Hepatocyte (in vitro differentiated cells): ENCODE measurements at regions not wholly inside any gene's neighbourhood (a gene's known extent, or its start where the extent isn't known, plus 50 kb on each side); places are given as distances from the start of the nearest gene placed in this dataset.

Experiments used
- DNase-seq: peaks from one replicate; pipeline ENCODE4 v3.0.0-alpha.2; 2016; ENCODE audit warnings: low spot score
- H2AFZ ChIP-seq: fragments of 200-600 bp; sonication (generic); 2 replicates; pipeline ENCODE4 v1.6.0; 2016; ENCODE audit warnings: antibody characterized with exemption, mild to moderate bottlenecking
- H3K27ac ChIP-seq: fragments of 200-600 bp; sonication (generic); 2 replicates; pipeline ENCODE4 v1.5.1; 2016; ENCODE audit warnings: mild to moderate bottlenecking
- H3K27me3 ChIP-seq: fragments of 200-600 bp; sonication (generic); 2 replicates; pipeline ENCODE4 v1.6.1; 2016
- H3K36me3 ChIP-seq: fragments of 200-600 bp; sonication (generic); replicated peaks from 2 replicates; pipeline ENCODE4 v1.5.1; 2016; ENCODE audit warnings: low read depth; ENCODE audit not compliant: insufficient read depth
- H3K4me1 ChIP-seq: fragments of 200-600 bp; sonication (generic); 2 replicates; pipeline ENCODE4 v1.5.1; 2016; ENCODE audit warnings: mild to moderate bottlenecking, moderate library complexity; ENCODE audit not compliant: insufficient read depth
- H3K4me2 ChIP-seq: fragments of 200-600 bp; sonication (generic); 2 replicates; pipeline ENCODE4 v1.6.0; 2016
- H3K4me3 ChIP-seq: fragments of 200-600 bp; sonication (generic); 2 replicates; pipeline ENCODE4 v1.5.1; 2016; ENCODE audit warnings: mild to moderate bottlenecking
- H3K79me2 ChIP-seq: fragments of 200-600 bp; sonication (generic); 2 replicates; pipeline ENCODE4 v1.6.0; 2017; ENCODE audit warnings: mild to moderate bottlenecking
- H3K9me2 ChIP-seq: fragments of 200-600 bp; sonication (generic); replicated peaks from 2 replicates; pipeline ENCODE4 v1.6.0; 2017; ENCODE audit warnings: mild to moderate bottlenecking; ENCODE audit not compliant: insufficient read depth
- H3K9me3 ChIP-seq: fragments of 200-600 bp; sonication (generic); 2 replicates; pipeline ENCODE4 v1.5.1; 2016; ENCODE audit warnings: low read depth, mild to moderate bottlenecking
- H4K20me1 ChIP-seq: fragments of 200-600 bp; sonication (generic); 2 replicates; pipeline ENCODE4 v1.6.0; 2016; ENCODE audit warnings: mild to moderate bottlenecking; ENCODE audit not compliant: insufficient read depth, poor library complexity, severe bottlenecking
- CTCF ChIP-seq: fragments of 200-600 bp; sonication (generic); IDR thresholded peaks from 2 replicates; pipeline ENCODE4 v1.5.1; 2016; ENCODE audit warnings: antibody characterized with exemption, mild to moderate bottlenecking; ENCODE audit not compliant: poor library complexity
- EZH2 ChIP-seq: fragments of 200-600 bp; sonication (generic); IDR thresholded peaks from 2 replicates; pipeline ENCODE4 v1.6.1; 2016; ENCODE audit warnings: antibody characterized with exemption, mild to moderate bottlenecking, borderline replicate concordance
- EZH2phosphoT487 ChIP-seq: fragments of 200-600 bp; sonication (generic); IDR thresholded peaks from one replicate; pipeline ENCODE4 v1.6.1; 2018; ENCODE audit warnings: antibody characterized with exemption, mild to moderate bottlenecking, low read depth, moderate library complexity; ENCODE audit not compliant: unreplicated experiment, severe bottlenecking
- WGBS: methylation state at CpG from one replicate; pipeline ENCODE4 v1.1.6; 2016; ENCODE audit warnings: low lambda C conversion rate; ENCODE audit errors: missing lambda C conversion rate; 5-methylcytosine and 5-hydroxymethylcytosine counted together

GRCh38 chr5:38737976-38738375, 107.8 kb upstream of the OSMR start:
- no peak overlapping the region for H2AFZ ChIP-seq
- no peak overlapping the region for H3K4me3 ChIP-seq
- TF ChIP-seq CTCF (no peak), EZH2 (no peak), EZH2phosphoT487 (no peak)
- no peaks in the 10 kb centered on the region for H3K9me2 ChIP-seq
- no peaks in the 10 kb centered on the region for H4K20me1 ChIP-seq
- no peaks in the 10 kb centered on the region for H3K36me3 ChIP-seq
- no peak overlapping the region for H3K4me2 ChIP-seq
- H3K27ac ChIP-seq, result no peak overlapping the region
- no peak for DNase-seq
- H3K4me1 ChIP-seq, result no peaks in the 10 kb centered on the region
- H3K9me3 ChIP-seq, result no peaks in the 10 kb centered on the region
- no peaks in the 10 kb centered on the region for H3K79me2 ChIP-seq
- 97% methylated on average over 6 of the region's 6 CpGs for WGBS
- no peaks in the 10 kb centered on the region for H3K27me3 ChIP-seq

GRCh38 chr5:38739011-38739704, 106.7 kb upstream of the OSMR start:
- TF ChIP-seq EZH2phosphoT487, result no peak
- no peak for TF ChIP-seq EZH2
- no peak for TF ChIP-seq CTCF
- Histone ChIP-seq H3K79me2 (no peaks in the 10 kb centered on the region), H3K27ac (no peak overlapping the region), H3K27me3 (no peaks in the 10 kb centered on the region), H2AFZ (no peak overlapping the region), H4K20me1 (no peaks in the 10 kb centered on the region), H3K4me2 (no peak overlapping the region), H3K4me1 (no peaks in the 10 kb centered on the region), H3K9me3 (peaks cover 5% of the 10 kb centered on the region), H3K9me2 (no peaks in the 10 kb centered on the region), H3K4me3 (no peak overlapping the region), H3K36me3 (no peaks in the 10 kb centered on the region)
- 92% methylated on average over 4 of the region's 4 CpGs for WGBS
- no peak for DNase-seq

GRCh38 chr5:38739705-38740045, 106.1 kb upstream of the OSMR start:
- TF ChIP-seq CTCF (no peak), EZH2phosphoT487 (no peak), EZH2 (no peak)
- Histone ChIP-seq H3K4me3 (no peak overlapping the region), H3K79me2 (no peaks in the 10 kb centered on the region), H3K27ac (no peak overlapping the region), H4K20me1 (no peaks in the 10 kb centered on the region), H3K4me2 (no peak overlapping the region), H3K36me3 (no peaks in the 10 kb centered on the region), H3K27me3 (no peaks in the 10 kb centered on the region), H3K9me3 (peaks cover 5% of the 10 kb centered on the region), H3K4me1 (no peaks in the 10 kb centered on the region), H2AFZ (no peak overlapping the region), H3K9me2 (no peaks in the 10 kb centered on the region)
- WGBS, result 88% methylated on average over 1 of the region's 1 CpG
- no peak for DNase-seq
